ENCODE measurements at regions not wholly inside any gene's neighbourhood (a gene's known extent, or its start where the extent isn't known, plus 50 kb on each side); places are given as distances from the start of the nearest gene placed in this dataset.

GRCh38 chr13:39918620-39919236 lies 263.3 kb downstream of the COG6 start:
- Histone ChIP-seq H3K4me3 (no peak overlapping the region), H3K4me1 (no peaks in the 10 kb centered on the region), H3K27ac (no peak overlapping the region), H3K36me3 (ENCODE audit: insufficient read depth in 1 of 2, low read depth in 1 of 2) (no peaks in the 10 kb centered on the region), H3K9me3 (no peaks in the 10 kb centered on the region), H3K27me3 (ENCODE audit: insufficient read depth in 3 of 3, low read length in 2 of 3) (no peaks in the 10 kb centered on the region)
- intact Hi-C loops (cut with DNase I): no loop called here
- WGBS, 3 donors: 69 to 71% (median 70%) methylated on average over 5 of the region's 5 CpGs
- DNase-seq (no peak), ATAC-seq (no peak)
- no peak for TF ChIP-seq CTCF (IDR thresholded peaks at IDR 0.05)

GRCh38 chr13:39920613-39921012 lies 265.2 kb downstream of the COG6 start:
- Histone ChIP-seq H3K27me3 (ENCODE audit: insufficient read depth in 3 of 3, low read length in 2 of 3) (no peaks in the 10 kb centered on the region), H3K27ac (no peak overlapping the region), H3K4me1 (no peaks in the 10 kb centered on the region), H3K36me3 (ENCODE audit: insufficient read depth in 1 of 2, low read depth in 1 of 2) (no peaks in the 10 kb centered on the region), H3K9me3 (peaks cover 6% of the 10 kb centered on the region), H3K4me3 (no peak overlapping the region)
- no peak for TF ChIP-seq CTCF (IDR thresholded peaks at IDR 0.05)
- 88 to 96% (median 94%) methylated on average over 2 of the region's 2 CpGs for WGBS, 3 donors
- DNase-seq: no peak
- intact Hi-C loops (cut with DNase I): no loop called here
- ATAC-seq: no peak

GRCh38 chr13:39926345-39926744 lies 270.9 kb downstream of the COG6 start:
- 96 to 100% (median 96%) methylated on average over 1 of the region's 1 CpG for WGBS, 3 donors
- Histone ChIP-seq H3K36me3 (ENCODE audit: insufficient read depth in 1 of 2, low read depth in 1 of 2) (no peaks in the 10 kb centered on the region), H3K9me3 (peaks cover 10% of the 10 kb centered on the region), H3K27me3 (ENCODE audit: insufficient read depth in 3 of 3, low read length in 2 of 3) (no peaks in the 10 kb centered on the region), H3K27ac (no peak overlapping the region), H3K4me3 (no peak overlapping the region), H3K4me1 (no peaks in the 10 kb centered on the region)
- intact Hi-C loops (cut with DNase I): no loop called here
- ATAC-seq (no peak), DNase-seq (no peak)
- TF ChIP-seq CTCF (IDR thresholded peaks at IDR 0.05): no peak

- Histone ChIP-seq H3K27ac (no peak overlapping the region), H3K4me3 (no peak overlapping the region), H3K36me3 (ENCODE audit: insufficient read depth in 1 of 2, low read depth in 1 of 2) (no peaks in the 10 kb centered on the region), H3K9me3 (peaks cover 10% of the 10 kb centered on the region), H3K27me3 (ENCODE audit: insufficient read depth in 3 of 3, low read length in 2 of 3) (no peaks in the 10 kb centered on the region), H3K4me1 (no peaks in the 10 kb centered on the region)
- intact Hi-C loops (cut with DNase I): no loop called here
- WGBS, 3 donors: 81 to 85% (median 85%) methylated on average over 2 of the region's 2 CpGs
- ATAC-seq (no peak), DNase-seq (no peak)
- TF ChIP-seq CTCF (IDR thresholded peaks at IDR 0.05): no peak
Observed at GRCh38 chr13:39928261-39928660, 272.8 kb downstream of the COG6 start.

GRCh38 chr13:39929583-39929982 lies 274.1 kb downstream of the COG6 start:
- 49 to 75% (median 64%) methylated on average over 1 of the region's 1 CpG for WGBS, 3 donors
- intact Hi-C loops (cut with DNase I): no loop called here

More at GRCh38 chr13:39929583-39929982, 274.1 kb downstream of the COG6 start:
- Histone ChIP-seq H3K4me3 (no peak overlapping the region), H3K4me1 (no peaks in the 10 kb centered on the region), H3K36me3 (ENCODE audit: insufficient read depth in 1 of 2, low read depth in 1 of 2) (no peaks in the 10 kb centered on the region), H3K9me3 (peaks cover 10% of the 10 kb centered on the region), H3K27me3 (ENCODE audit: insufficient read depth in 3 of 3, low read length in 2 of 3) (no peaks in the 10 kb centered on the region), H3K27ac (no peak overlapping the region)
- ATAC-seq: no peak
- no peak for DNase-seq
- no peak for TF ChIP-seq CTCF (IDR thresholded peaks at IDR 0.05)
